Osteoblast (primary cell): ENCODE measurements at regions not wholly inside any gene's neighbourhood (a gene's known extent, or its start where the extent isn't known, plus 50 kb on each side); places are given as distances from the start of the nearest gene placed in this dataset.
A peak's percentile ranks its signal among the peaks of the same experiment; 100 is the strongest.

Source experiments
- DNase-seq: peaks from one replicate; pipeline ENCODE4 v3.0.0; 2011; ENCODE audit warnings: low spot score, mixed read lengths; ENCODE audit not compliant: insufficient read length; ENCODE audit errors: missing footprints
- H2AFZ ChIP-seq: 2 replicates; pipeline ENCODE4 v1.6.0; 2011; ENCODE audit warnings: mild to moderate bottlenecking, low read length
- H3K27ac ChIP-seq: 2 replicates; pipeline ENCODE4 v1.5.1; 2011; ENCODE audit warnings: mild to moderate bottlenecking, low read depth, low read length, moderate library complexity
- H3K27me3 ChIP-seq: 2 replicates; pipeline ENCODE4 v1.6.0; 2012; ENCODE audit warnings: mild to moderate bottlenecking, control low read depth, inconsistent platforms, low read length, moderate library complexity; ENCODE audit not compliant: insufficient read depth
- H3K36me3 ChIP-seq: 2 replicates; pipeline ENCODE4 v1.5.1; 2011; ENCODE audit warnings: mild to moderate bottlenecking, low read length, control low read depth, moderate library complexity; ENCODE audit not compliant: insufficient read depth
- H3K4me1 ChIP-seq: 2 replicates; pipeline ENCODE4 v1.5.1; 2011; ENCODE audit warnings: mild to moderate bottlenecking, low read length, control low read depth, moderate library complexity; ENCODE audit not compliant: insufficient read depth
- H3K4me2 ChIP-seq: 2 replicates; pipeline ENCODE4 v1.6.0; 2011; ENCODE audit warnings: mild to moderate bottlenecking, low read length; ENCODE audit not compliant: insufficient read depth
- H3K4me3 ChIP-seq: fragments of 200-600 bp; sonication (generic); 3 replicates; pipeline ENCODE4 v1.5.1; 2012; ENCODE audit warnings: mild to moderate bottlenecking, low read length, inconsistent platforms; ENCODE audit not compliant: insufficient read depth
- H3K79me2 ChIP-seq: 2 replicates; pipeline ENCODE4 v1.6.0; 2012; ENCODE audit warnings: mild to moderate bottlenecking, low read length, control low read depth, inconsistent platforms; ENCODE audit not compliant: insufficient read depth
- H3K9me3 ChIP-seq: 2 replicates; pipeline ENCODE4 v1.5.1; 2011; ENCODE audit warnings: low read depth, low read length, control low read depth
- H4K20me1 ChIP-seq: 2 replicates; pipeline ENCODE4 v1.6.0; 2012; ENCODE audit warnings: mild to moderate bottlenecking, low read length, control low read depth; ENCODE audit not compliant: insufficient read depth
- CTCF ChIP-seq: IDR thresholded peaks from 2 replicates; pipeline ENCODE4 v1.5.1; 2011; ENCODE audit warnings: mild to moderate bottlenecking, low read depth, low read length, moderate library complexity; ENCODE audit errors: extremely low read depth

- DNase-seq = no peak
- H3K79me2 ChIP-seq = no peaks in the 10 kb centered on the region
- H3K36me3 ChIP-seq = no peaks in the 10 kb centered on the region
- TF ChIP-seq CTCF = no peak
- peak overlapping the region; percentile 12 for H3K4me2 ChIP-seq
- H3K4me3 ChIP-seq = no peak overlapping the region
- no peak overlapping the region for H3K27ac ChIP-seq
- no peaks in the 10 kb centered on the region for H3K27me3 ChIP-seq
- peaks cover 10% of the 10 kb centered on the region for H3K4me1 ChIP-seq
- H4K20me1 ChIP-seq = no peaks in the 10 kb centered on the region
- H2AFZ ChIP-seq = no peak overlapping the region
- no peaks in the 10 kb centered on the region for H3K9me3 ChIP-seq
These were observed 228.0 kb downstream of the TLE4 start for GRCh38 chr9:79799691-79800335.

DNA sequence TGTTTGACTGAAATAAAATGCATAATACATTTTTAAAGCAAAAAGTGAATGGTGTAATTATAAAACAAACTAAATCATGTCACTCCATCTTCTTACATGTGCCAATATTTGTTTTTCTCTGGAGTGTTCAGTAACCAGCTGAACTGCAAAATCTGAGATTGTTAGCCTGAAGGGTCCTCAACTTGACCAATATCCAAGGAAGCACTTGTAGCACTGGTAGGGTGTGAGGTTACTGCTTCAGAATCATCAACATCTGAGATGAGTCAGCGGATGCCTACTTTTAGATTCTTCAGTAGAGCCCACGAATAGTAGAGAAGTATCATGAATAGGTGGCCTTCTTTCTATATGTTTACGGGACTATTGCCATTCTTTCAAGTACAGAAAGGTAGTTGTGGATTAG, 226.7 kb downstream of the TLE4 start:
- no peak overlapping the region for H3K27ac ChIP-seq
- H3K79me2 ChIP-seq = no peaks in the 10 kb centered on the region
- DNase-seq = no peak
- H2AFZ ChIP-seq = no peak overlapping the region
- TF ChIP-seq CTCF = no peak
- H3K27me3 ChIP-seq = no peaks in the 10 kb centered on the region
- H3K4me1 ChIP-seq = peaks cover 10% of the 10 kb centered on the region
- H3K36me3 ChIP-seq = no peaks in the 10 kb centered on the region
- no peak overlapping the region for H3K4me3 ChIP-seq
- H4K20me1 ChIP-seq = no peaks in the 10 kb centered on the region
- no peaks in the 10 kb centered on the region for H3K9me3 ChIP-seq
- H3K4me2 ChIP-seq = no peak overlapping the region

DNA sequence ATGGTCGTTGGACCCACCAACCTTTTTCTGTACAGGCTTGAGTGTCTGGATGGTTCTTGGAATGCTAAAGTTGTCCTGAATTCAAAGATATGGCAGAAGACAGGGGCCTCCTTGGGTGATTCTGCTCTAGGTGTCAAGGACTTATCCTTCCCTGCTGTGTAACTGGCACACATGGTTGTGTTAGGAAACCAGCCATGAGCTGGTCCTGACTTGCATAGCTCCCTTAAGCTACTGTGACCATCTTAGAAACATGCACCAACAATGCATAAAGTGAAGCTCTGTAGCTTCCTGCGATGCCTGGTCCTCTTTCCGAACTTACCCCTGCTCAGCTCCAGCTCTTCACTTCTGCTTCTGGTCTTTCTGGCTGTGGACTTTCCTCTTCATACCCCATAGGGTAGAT, 224.6 kb downstream of the TLE4 start:
- H3K4me3 ChIP-seq = no peak overlapping the region
- TF ChIP-seq CTCF = no peak
- no peaks in the 10 kb centered on the region for H3K36me3 ChIP-seq

GRCh38 chr9:79788662-79789061, 216.9 kb downstream of the TLE4 start:
- TF ChIP-seq CTCF = no peak
- no peaks in the 10 kb centered on the region for H3K9me3 ChIP-seq
- H2AFZ ChIP-seq = no peak overlapping the region
- peaks cover 6% of the 10 kb centered on the region for H3K27me3 ChIP-seq
- H3K27ac ChIP-seq = no peak overlapping the region
- H3K4me2 ChIP-seq = no peak overlapping the region
- H4K20me1 ChIP-seq = no peaks in the 10 kb centered on the region
- no peak for DNase-seq
- no peaks in the 10 kb centered on the region for H3K36me3 ChIP-seq
- H3K4me3 ChIP-seq = no peak overlapping the region
- H3K79me2 ChIP-seq = no peaks in the 10 kb centered on the region
- H3K4me1 ChIP-seq = no peaks in the 10 kb centered on the region

More for the DNA sequence above, 224.6 kb downstream of the TLE4 start:
- Histone ChIP-seq H2AFZ (no peak overlapping the region), H3K4me2 (no peak overlapping the region), H3K4me1 (peaks cover 10% of the 10 kb centered on the region), H3K79me2 (no peaks in the 10 kb centered on the region), H3K27me3 (no peaks in the 10 kb centered on the region), H3K9me3 (no peaks in the 10 kb centered on the region), H3K27ac (no peak overlapping the region), H4K20me1 (no peaks in the 10 kb centered on the region)
- DNase-seq = no peak
